Dendritic cell treated with granulocyte-macrophage colony-stimulating factor and Interleukin-4, amounts not matched to agents 40 ng/mL and 50 ng/mL, for 4 days (primary cell): ENCODE measurements at regions not wholly inside any gene's neighbourhood (a gene's known extent, or its start where the extent isn't known, plus 50 kb on each side); places are given as distances from the start of the nearest gene placed in this dataset.

Source experiments
- H3K27ac Mint-ChIP-seq: one replicate; pipeline ENCODE4 v1.8.0; 2022; ENCODE audit warnings: mild to moderate bottlenecking, mixed read lengths
- H3K27me3 Mint-ChIP-seq: one replicate; pipeline ENCODE4 v1.8.0; 2022; ENCODE audit warnings: mild to moderate bottlenecking, mixed read lengths
- H3K36me3 Mint-ChIP-seq: one replicate; pipeline ENCODE4 v1.8.0; 2022; ENCODE audit warnings: low read depth, mixed read lengths
- H3K4me1 Mint-ChIP-seq: one replicate; pipeline ENCODE4 v1.8.0; 2022; ENCODE audit warnings: low read depth, mixed read lengths
- H3K4me3 Mint-ChIP-seq: one replicate; pipeline ENCODE4 v1.8.0; 2022; ENCODE audit warnings: mild to moderate bottlenecking, moderate library complexity, mixed read lengths
- H3K9me3 Mint-ChIP-seq: one replicate; pipeline ENCODE4 v1.8.0; 2022; ENCODE audit warnings: mixed read lengths
- intact Hi-C: fragments of 100-400 bp; cut with micrococcal nuclease; formaldehyde crosslinking; loops from one replicate; pipeline ENCODE4 v1.15.0; 2022

- no peak overlapping the region for H3K4me3 Mint-ChIP-seq
- intact Hi-C loops, result no loop called here
- H3K27me3 Mint-ChIP-seq, result no peaks in the 10 kb centered on the region
- no peaks in the 10 kb centered on the region for H3K9me3 Mint-ChIP-seq
- no peaks in the 10 kb centered on the region for H3K36me3 Mint-ChIP-seq
- H3K4me1 Mint-ChIP-seq, result no peaks in the 10 kb centered on the region
- H3K27ac Mint-ChIP-seq, result no peak overlapping the region
Observed at GRCh38 chr13:19264711-19265110, 83.1 kb upstream of the TUBA3C start.

DNA sequence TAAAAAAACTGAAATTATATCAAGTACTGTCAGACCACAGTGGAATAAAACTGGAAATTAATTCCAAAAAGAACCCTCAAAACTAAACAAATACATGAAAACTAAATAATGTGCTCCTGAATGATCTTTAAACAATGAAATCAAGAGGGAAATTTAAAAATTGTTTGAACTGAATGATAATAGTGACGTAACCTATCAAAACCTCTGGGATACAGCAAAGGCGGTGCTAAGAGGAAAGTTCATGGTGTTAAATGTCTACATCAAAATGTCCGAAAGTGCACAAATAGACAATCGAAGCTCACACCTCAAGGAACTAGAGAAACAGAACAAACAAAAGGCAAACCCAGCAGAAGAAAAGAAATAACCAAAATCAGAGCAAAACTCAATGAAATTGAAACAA is 70.8 kb upstream of the TUBA3C start:
- intact Hi-C loops, result no loop called here

GRCh38 chr13:19239114-19239860 is 57.7 kb upstream of the TUBA3C start:
- H3K4me1 Mint-ChIP-seq, result no peaks in the 10 kb centered on the region
- H3K27me3 Mint-ChIP-seq, result no peaks in the 10 kb centered on the region
- no peak overlapping the region for H3K4me3 Mint-ChIP-seq
- no peaks in the 10 kb centered on the region for H3K36me3 Mint-ChIP-seq
- H3K27ac Mint-ChIP-seq, result no peak overlapping the region
- H3K9me3 Mint-ChIP-seq, result peaks cover 45% of the 10 kb centered on the region
- intact Hi-C loops, result no loop called here

More for the DNA sequence above, 70.8 kb upstream of the TUBA3C start:
- Mint-ChIP-seq H3K27me3 (no peaks in the 10 kb centered on the region), H3K4me3 (no peak overlapping the region), H3K4me1 (no peaks in the 10 kb centered on the region), H3K9me3 (peaks cover 72% of the 10 kb centered on the region), H3K36me3 (no peaks in the 10 kb centered on the region), H3K27ac (no peak overlapping the region)
